K562 (cell line): ENCODE measurements at regions not wholly inside any gene's neighbourhood (a gene's known extent, or its start where the extent isn't known, plus 50 kb on each side); places are given as distances from the start of the nearest gene placed in this dataset.
A peak's percentile ranks its signal among the peaks of the same experiment; 100 is the strongest.

ENCODE experiments used
- ATAC-seq: fragments of 200-7000 bp; cut with Tn5 transposase; 3 replicates; pipeline ENCODE4 v1.9.1; 2020; ENCODE audit warnings: moderate library complexity
- BruUV-seq: library from RNA; stranded (reverse); fragments of 400-500 nt; replicated peaks from 2 replicates; lab custom pipeline; 2021; lab: Mats Ljungman, UMichigan
- CTCF ChIA-PET: fragments of 300-600 bp; formaldehyde crosslinking; extraction: SDS; loops from one replicate; lab custom pipeline; 2021; ENCODE audit warnings: low intra/inter-chr PET ratio; lab: Yijun Ruan, JAX
- POLR2A ChIA-PET: fragments of 300-600, 350-650 bp; sonication (Branson Sonifier 250); formaldehyde crosslinking; extraction: SDS; loops from one replicate; lab custom pipeline; 2021; ENCODE audit warnings: antibody characterized with exemption, inconsistent platforms; lab: Yijun Ruan, JAX
- DNase-seq, 4 experiments: peaks; one replicate each; pipeline versions ENCODE4 v3.0.0 to v3.0.0-alpha.2; 2011 to 2018; ENCODE audit warnings: low spot score in 3 of 4, mixed read lengths in 3 of 4; ENCODE audit errors: extremely low read depth in 1 of 4
- FAIRE-seq: peaks from 2 replicates; lab custom pipeline; 2011; peaks lifted over from hg19 to GRCh38; lab: Jason Lieb, UNC
- H2AFZ ChIP-seq: 2 replicates; pipeline ENCODE4 v1.6.0; 2011; ENCODE audit warnings: low read depth, low read length, control low read depth, inconsistent platforms
- H3K27ac ChIP-seq: fragments of 200-600 bp; 3 replicates; pipeline ENCODE4 v1.8.0; 2011; ENCODE audit warnings: low read depth, mild to moderate bottlenecking, control low read depth, inconsistent platforms, low read length, moderate library complexity, mixed read lengths; ENCODE audit errors: extremely low read depth
- H3K27me3 ChIP-seq, 2 experiments: fragments of 300-600 bp in 1 of 2; 2 replicates in 1 of 2; 3 replicates in 1 of 2; pipeline versions ENCODE4 v1.6.0 to v1.8.0; 2011; ENCODE audit warnings: inconsistent platforms in 2 of 2, low read length in 2 of 2, mild to moderate bottlenecking in 1 of 2, mixed read lengths in 1 of 2, moderate library complexity in 1 of 2; ENCODE audit not compliant: control insufficient read depth in 2 of 2, insufficient read depth in 2 of 2
- H3K36me3 ChIP-seq: fragments of 300-600 bp; 3 replicates; pipeline ENCODE4 v1.8.0; 2011; ENCODE audit warnings: mild to moderate bottlenecking, low read length, inconsistent platforms; ENCODE audit not compliant: control insufficient read depth, insufficient read depth
- H3K4me1 ChIP-seq, 2 experiments: fragments of 200-600 bp in 1 of 2; replicated peaks in 1 of 2; 2 replicates in 1 of 2; 3 replicates in 1 of 2; pipeline versions ENCODE4 v1.5.1 to v1.8.0; 2011; ENCODE audit warnings: inconsistent platforms in 2 of 2, low read length in 2 of 2, mild to moderate bottlenecking in 1 of 2, mixed read lengths in 1 of 2, moderate library complexity in 1 of 2; ENCODE audit not compliant: control insufficient read depth in 2 of 2, insufficient read depth in 2 of 2
- H3K4me2 ChIP-seq: 2 replicates; pipeline ENCODE4 v1.6.1; 2011; ENCODE audit warnings: low read length, control low read depth, inconsistent platforms, mixed read lengths; ENCODE audit not compliant: insufficient read depth
- H3K4me3 ChIP-seq: fragments of 200-600 bp; sonication (generic), shearing (Covaris generic); 2 replicates; pipeline ENCODE4 v1.5.1; 2016; ENCODE audit warnings: control low read depth, inconsistent platforms
- H3K79me2 ChIP-seq: fragments of 200-600 bp; 3 replicates; pipeline ENCODE4 v1.8.0; 2011; ENCODE audit warnings: low read length, inconsistent platforms; ENCODE audit not compliant: control insufficient read depth, insufficient read depth
- H3K9ac ChIP-seq, 2 experiments: 2 replicates each; pipeline versions ENCODE4 v1.6.0 to v1.6.1; 2011; ENCODE audit warnings: low read depth in 2 of 2, low read length in 2 of 2, control low read depth in 1 of 2, inconsistent platforms in 1 of 2, mild to moderate bottlenecking in 1 of 2, mixed read lengths in 1 of 2; ENCODE audit not compliant: insufficient read depth in 1 of 2
- H3K9me1 ChIP-seq: one replicate; pipeline ENCODE4 v1.6.0; 2011; ENCODE audit warnings: inconsistent platforms, mild to moderate bottlenecking, low read length, moderate library complexity; ENCODE audit not compliant: control insufficient read depth, insufficient read depth
- H3K9me3 ChIP-seq: replicated peaks from 2 replicates; pipeline ENCODE4 v1.5.1; 2011; ENCODE audit warnings: low read depth, low read length, inconsistent platforms; ENCODE audit not compliant: control insufficient read depth, insufficient read depth
- H4K20me1 ChIP-seq: replicated peaks from 2 replicates; pipeline ENCODE4 v1.6.1; 2011; ENCODE audit warnings: low read length, inconsistent platforms, mixed read lengths; ENCODE audit not compliant: control insufficient read depth, insufficient read depth
- CBFA2T3 ChIP-seq: fragments of 450-650 bp; IDR thresholded peaks from 2 replicates; pipeline ENCODE4 v1.6.1; 2017
- CEBPB ChIP-seq: fragments of 450-650 bp; IDR thresholded peaks from 2 replicates; pipeline ENCODE4 v1.6.1; 2016; ENCODE audit warnings: missing genetic modification characterization, missing compliant biosample characterization
- CEBPG ChIP-seq, 3 experiments: fragments of 200-800 bp in 1 of 3; sonication (Bioruptor generic) in 1 of 3; sonication (generic) in 1 of 3; formaldehyde crosslinking in 1 of 3; IDR thresholded peaks in 2 of 3; conservative IDR thresholded peaks in 1 of 3; 2 replicates each; pipeline versions ENCODE4 v1.6.1 to v1.8.0; 2016 to 2022; ENCODE audit warnings: missing compliant biosample characterization in 2 of 3, missing genetic modification characterization in 2 of 3, mild to moderate bottlenecking in 1 of 3, missing genetic modification reagents in 1 of 3
- CREM ChIP-seq: IDR thresholded peaks from 2 replicates; pipeline ENCODE4 v1.6.1; 2014; ENCODE audit warnings: antibody characterized with exemption, low read depth
- DMBX1 ChIP-seq: fragments of 250-450 bp; sonication (Bioruptor Pico); IDR thresholded peaks from 2 replicates; pipeline ENCODE4 v1.8.0; 2022; ENCODE audit warnings: inconsistent platforms, mild to moderate bottlenecking, moderate library complexity, borderline replicate concordance
- KLF10 ChIP-seq: fragments of 250-450 bp; sonication (Bioruptor Pico); IDR thresholded peaks from 2 replicates; pipeline ENCODE4 v1.6.1; 2021; ENCODE audit warnings: matching md5 sums
- MAFG ChIP-seq: fragments of 450-650 bp; conservative IDR thresholded peaks from 2 replicates; pipeline ENCODE4 v1.6.1; 2016; ENCODE audit warnings: missing genetic modification characterization, missing compliant biosample characterization
- TAL1 ChIP-seq: fragments of 450-650 bp; IDR thresholded peaks from 2 replicates; pipeline ENCODE4 v1.6.1; 2016; ENCODE audit warnings: mild to moderate bottlenecking
- TCF3 ChIP-seq: sonication (generic); formaldehyde crosslinking; IDR thresholded peaks from 2 replicates; pipeline ENCODE4 v1.4.0; 2020; ENCODE audit warnings: mild to moderate bottlenecking, missing genetic modification reagents
- TEAD4 ChIP-seq, 2 experiments: sonication (generic) in 1 of 2; formaldehyde crosslinking in 1 of 2; IDR thresholded peaks; 2 replicates each; pipeline versions ENCODE4 v1.6.1 to v1.8.0; 2012 to 2022; ENCODE audit warnings: borderline replicate concordance in 1 of 2, inconsistent platforms in 1 of 2, low read length in 1 of 2, mild to moderate bottlenecking in 1 of 2, missing genetic modification reagents in 1 of 2
- TRIM24 ChIP-seq, 2 experiments: fragments of 450-650 bp; IDR thresholded peaks; 2 replicates each; pipeline ENCODE4 v1.6.1; 2016
- ZNF174 ChIP-seq: fragments of 250-450 bp; sonication (Bioruptor Pico); IDR thresholded peaks from 2 replicates; pipeline ENCODE4 v1.4.0; 2020; ENCODE audit warnings: mild to moderate bottlenecking
- ZNF316 ChIP-seq: fragments of 450-650 bp; IDR thresholded peaks from 2 replicates; pipeline ENCODE4 v1.6.1; 2016
- WGBS: fragments of 100-300 bp; shearing (Covaris generic); methylation state at CpG from one replicate; pipeline ENCODE4 v1.1.6; 2016; ENCODE audit warnings: low coverage, mixed read lengths; ENCODE audit not compliant: insufficient coverage; ENCODE audit errors: missing lambda C conversion rate; 5-methylcytosine and 5-hydroxymethylcytosine counted together
- in situ Hi-C: fragments of 300-500 bp; cut with MboI; formaldehyde crosslinking; loops from 4 replicates; pipeline ENCODE4 v1.15.0; 2018; ENCODE audit warnings: inconsistent platforms, mixed read lengths
- intact Hi-C: fragments of 100-400 bp; cut with micrococcal nuclease; formaldehyde crosslinking; loops from 2 replicates; pipeline ENCODE4 v1.14.2; 2022

DNA sequence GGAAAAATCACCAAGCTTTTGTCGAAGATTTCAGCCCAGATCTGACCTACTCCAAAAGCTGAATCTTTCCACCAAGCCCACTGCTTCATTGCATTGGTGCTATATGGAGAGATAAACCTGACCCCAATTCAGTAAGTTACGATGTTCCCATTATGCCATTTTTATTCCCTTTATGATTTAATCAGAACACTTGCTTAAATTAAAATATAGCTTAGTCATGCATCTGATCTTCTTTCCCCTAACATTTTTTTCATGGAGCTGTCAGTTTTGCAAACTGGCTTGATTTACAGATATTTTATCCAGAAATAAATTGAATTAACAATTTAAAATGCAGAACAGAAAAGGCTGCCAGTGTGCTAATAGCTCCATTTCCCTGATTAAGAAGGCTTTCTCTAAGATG is 503.5 kb upstream of the C1orf87 start:
- ATAC-seq (no peak), DNase-seq (no peak), FAIRE-seq (no peak)
- H3K9me3 ChIP-seq: no peaks in the 10 kb centered on the region
- no TSS peak for BruUV-seq
- H3K79me2 ChIP-seq: no peaks in the 10 kb centered on the region
- 22% methylated on average over 2 of the region's 2 CpGs for WGBS
- POLR2A ChIA-PET: no interaction called here
- no peak overlapping the region for H3K27ac ChIP-seq
- no peak overlapping the region for H3K9ac ChIP-seq
- intact Hi-C loops (loop anchor here (10.0 kb wide), 1 partner anchor 188 kb away; no protein-coding TSS in a partner anchor), in situ Hi-C loops (no loop called here)
- H2AFZ ChIP-seq: no peak overlapping the region
- no peaks in the 10 kb centered on the region for H3K36me3 ChIP-seq
- CTCF ChIA-PET: no interaction called here
- TF ChIP-seq ZNF316 (peak; percentile 27; the same call in 1 of the 2 replicates), CREM (no peak), MAFG (tag) (peak; percentile 37)
- no peaks in the 10 kb centered on the region; a peak in 1 of 5 replicates for H3K4me1 ChIP-seq
- H3K4me2 ChIP-seq: no peak overlapping the region
- no peak overlapping the region for H3K4me3 ChIP-seq
- H3K27me3 ChIP-seq: no peaks in the 10 kb centered on the region
- H3K9me1 ChIP-seq: no peaks in the 10 kb centered on the region
- H4K20me1 ChIP-seq: no peaks in the 10 kb centered on the region

DNA sequence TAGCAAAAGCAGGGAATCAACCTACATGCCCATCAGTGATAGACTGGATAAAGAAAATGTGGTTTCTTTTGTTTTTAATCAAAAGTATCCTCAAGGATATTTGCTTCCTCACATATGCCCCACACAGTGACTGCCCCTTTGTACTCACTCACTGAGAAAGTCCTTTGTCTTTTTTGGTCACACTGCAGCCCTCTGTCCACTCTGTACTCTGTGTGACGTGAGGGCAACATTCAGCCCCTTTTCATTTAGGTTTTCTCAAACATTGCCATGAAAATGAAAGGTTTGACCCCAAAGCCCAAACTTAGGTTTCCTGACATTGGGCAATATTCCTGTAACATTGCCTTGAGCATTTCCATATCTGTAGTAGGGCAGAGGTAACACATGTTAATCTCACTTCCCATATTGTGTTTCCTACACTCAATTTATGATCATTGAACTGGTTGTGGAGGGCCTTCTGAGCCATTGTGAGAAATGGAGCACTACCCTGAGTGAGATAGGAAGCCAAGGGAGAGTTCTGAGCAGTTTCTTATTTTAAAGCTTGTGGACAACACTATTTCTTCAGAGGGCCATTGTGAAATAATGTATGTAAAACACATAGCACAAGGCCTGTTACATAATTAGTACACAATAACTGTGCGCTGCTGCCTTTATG is 501.9 kb upstream of the C1orf87 start:
- ChIA-PET POLR2A (no interaction called here), CTCF (no interaction called here)
- Histone ChIP-seq H3K27me3 (no peaks in the 10 kb centered on the region), H3K9me1 (no peaks in the 10 kb centered on the region), H4K20me1 (no peaks in the 10 kb centered on the region), H3K27ac (no peak overlapping the region), H3K9ac (no peak overlapping the region), H3K4me2 (no peak overlapping the region), H2AFZ (no peak overlapping the region), H3K4me3 (no peak overlapping the region), H3K9me3 (no peaks in the 10 kb centered on the region), H3K79me2 (no peaks in the 10 kb centered on the region), H3K36me3 (no peaks in the 10 kb centered on the region), H3K4me1 (no peaks in the 10 kb centered on the region; a peak in 1 of 5 replicates)
- no TSS peak for BruUV-seq
- FAIRE-seq (peak; percentile 54), ATAC-seq (no peak), DNase-seq (no peak)
- in situ Hi-C loops (no loop called here), intact Hi-C loops (loop anchor here (10.0 kb wide), 1 partner anchor 189 kb away; no protein-coding TSS in a partner anchor)
- TF ChIP-seq CEBPB (tag) (peak; percentile 63), TRIM24 (IDR thresholded peaks at IDR 0.05) (peak; percentile 26 to 43; a peak in 1 of 4 replicates), TAL1 (peak; percentile 27; the same call in 1 of the 2 replicates), ZNF174 (CRISPR knock-in tag) (no peak), CBFA2T3 (peak; percentile 17; the same call in 1 of the 2 replicates), DMBX1 (peak; percentile 22; the same call in 1 of the 2 replicates), CEBPG (CRISPR knock-in tag; IDR thresholded peaks at IDR 0.05) (no peak), CEBPG (tag; conservative IDR thresholded peaks at IDR 0.05 in 1 of 2, IDR thresholded peaks at IDR 0.05 in 1 of 2) (peak; percentile 63 to 78), TCF3 (CRISPR knock-in tag) (peak; percentile 62), TEAD4 (IDR thresholded peaks at IDR 0.05; ENCODE audit: low read length) (0 out of 2 replicates have a peak, but pooled peaks have one; percentile 45), TEAD4 (CRISPR knock-in tag; IDR thresholded peaks at IDR 0.05; ENCODE audit: borderline replicate concordance) (no peak), KLF10 (CRISPR knock-in tag) (no peak)
- WGBS: 17% methylated on average over 2 of the region's 2 CpGs
